ENCODE measurements at regions not wholly inside any gene's neighbourhood (a gene's known extent, or its start where the extent isn't known, plus 50 kb on each side); places are given as distances from the start of the nearest gene placed in this dataset.

DNA sequence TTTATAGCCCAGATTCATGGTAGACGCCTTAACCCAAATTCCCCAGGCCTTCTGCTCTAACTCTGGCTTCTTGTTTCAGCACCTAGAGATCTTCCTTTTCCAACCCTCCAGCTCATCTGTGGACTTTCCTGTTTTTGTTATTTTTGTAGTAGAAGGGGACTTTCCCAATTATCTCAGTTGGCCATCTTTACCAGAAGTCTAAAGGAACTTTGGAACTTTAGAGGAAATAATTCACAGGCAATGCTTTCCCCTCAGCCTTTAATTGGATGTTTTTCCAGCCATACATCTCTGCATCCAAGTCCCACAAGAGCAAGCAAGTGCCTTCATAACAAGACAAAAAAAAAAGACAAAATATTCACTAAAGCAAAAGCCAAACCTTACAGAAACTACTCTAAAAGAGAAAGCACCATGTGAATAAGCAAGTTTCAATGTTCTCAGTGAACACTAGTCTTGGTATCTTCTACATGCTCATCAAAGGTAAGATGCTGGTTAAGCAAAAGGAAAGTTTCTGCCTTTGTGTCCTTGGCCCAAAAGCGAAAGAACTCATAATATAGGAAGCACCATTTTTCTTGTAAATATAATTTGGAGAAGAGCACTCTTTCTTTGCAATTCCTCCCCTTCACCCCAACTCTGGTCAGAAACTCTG is 377.3 kb downstream of the SETD4 start:
- no peak for DNase-seq

DNA sequence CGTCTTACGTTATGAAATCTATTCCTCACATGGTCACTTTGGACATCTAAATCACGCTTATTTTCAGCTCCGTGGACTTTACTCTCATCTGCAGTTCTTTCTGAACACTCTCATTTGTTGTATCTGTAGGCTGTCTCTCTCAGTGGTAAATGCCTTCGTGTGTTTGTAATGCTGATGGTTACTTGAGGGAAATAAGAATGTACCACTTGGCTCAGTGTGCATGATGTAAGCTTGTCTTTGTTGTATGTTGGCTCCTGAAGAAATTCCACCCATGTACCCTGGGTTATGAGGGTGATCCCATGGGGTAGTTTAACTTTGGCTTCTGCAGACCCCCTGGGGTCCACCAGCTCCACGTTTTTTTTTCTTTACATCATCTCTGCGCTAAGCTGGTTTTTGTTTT is 378.4 kb downstream of the SETD4 start:
- no peak for DNase-seq

DNA sequence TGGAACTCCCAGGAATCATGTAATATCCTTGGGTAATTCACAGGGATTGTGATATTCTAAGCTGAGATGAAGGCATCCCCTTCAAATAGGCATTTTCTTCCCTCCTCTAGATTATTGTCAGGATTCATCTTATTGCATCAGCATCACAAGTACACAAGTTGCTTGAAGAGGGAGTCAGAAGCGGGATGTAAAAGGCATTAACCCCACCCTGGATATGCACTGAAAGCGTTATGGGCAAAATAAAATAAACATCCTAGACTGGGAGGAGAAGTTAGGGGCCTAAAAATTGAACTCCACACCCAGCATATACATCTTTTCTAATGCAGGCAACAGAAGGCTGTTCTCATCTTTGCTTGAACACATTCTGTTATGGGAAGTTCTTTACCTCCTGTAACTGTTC is 381.2 kb downstream of the SETD4 start:
- no peak for DNase-seq

DNA sequence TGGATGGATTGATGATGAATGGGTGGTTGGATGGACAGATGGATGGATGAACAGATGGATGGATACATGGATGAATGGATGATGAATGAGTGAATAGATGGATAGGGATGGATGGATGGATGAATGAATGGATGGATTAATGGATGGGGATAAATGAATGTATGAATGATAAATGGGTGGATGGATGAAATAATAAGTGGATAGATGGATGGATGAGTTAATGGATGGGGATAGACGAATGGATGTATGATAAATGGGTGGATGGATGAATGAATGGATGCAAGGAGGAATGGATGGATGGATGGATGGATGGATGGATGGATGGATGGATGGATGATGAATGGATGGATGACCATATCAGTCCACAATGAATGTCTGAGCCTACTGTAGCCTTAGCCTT is 381.9 kb downstream of the SETD4 start:
- no peak for DNase-seq

DNA sequence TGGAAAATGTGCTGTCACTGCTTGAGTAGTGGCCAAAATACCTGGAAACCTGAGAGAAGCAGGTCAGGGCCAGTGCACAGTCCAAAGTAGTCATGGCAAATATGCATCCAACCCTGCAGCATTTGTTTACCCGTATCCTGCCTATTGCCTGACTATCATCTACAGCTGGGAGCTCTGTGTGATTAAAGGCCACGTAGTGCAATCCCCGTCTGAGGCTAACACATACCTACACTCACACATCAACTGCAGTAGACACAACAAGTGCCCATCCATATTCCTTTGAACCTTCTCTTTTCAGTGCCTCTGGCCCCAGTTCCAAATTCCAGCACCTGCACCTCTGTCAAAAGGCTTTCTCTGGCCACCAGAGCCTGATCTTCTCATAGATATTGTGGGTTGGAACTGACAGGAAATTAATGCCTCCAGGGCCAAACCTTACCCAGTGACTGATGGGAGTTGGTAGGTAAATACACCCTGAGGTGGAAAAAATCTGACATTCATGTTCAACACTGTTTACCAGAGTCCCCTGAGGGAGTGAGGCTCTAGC is 383.0 kb downstream of the SETD4 start:
- DNase-seq = no peak

DNA sequence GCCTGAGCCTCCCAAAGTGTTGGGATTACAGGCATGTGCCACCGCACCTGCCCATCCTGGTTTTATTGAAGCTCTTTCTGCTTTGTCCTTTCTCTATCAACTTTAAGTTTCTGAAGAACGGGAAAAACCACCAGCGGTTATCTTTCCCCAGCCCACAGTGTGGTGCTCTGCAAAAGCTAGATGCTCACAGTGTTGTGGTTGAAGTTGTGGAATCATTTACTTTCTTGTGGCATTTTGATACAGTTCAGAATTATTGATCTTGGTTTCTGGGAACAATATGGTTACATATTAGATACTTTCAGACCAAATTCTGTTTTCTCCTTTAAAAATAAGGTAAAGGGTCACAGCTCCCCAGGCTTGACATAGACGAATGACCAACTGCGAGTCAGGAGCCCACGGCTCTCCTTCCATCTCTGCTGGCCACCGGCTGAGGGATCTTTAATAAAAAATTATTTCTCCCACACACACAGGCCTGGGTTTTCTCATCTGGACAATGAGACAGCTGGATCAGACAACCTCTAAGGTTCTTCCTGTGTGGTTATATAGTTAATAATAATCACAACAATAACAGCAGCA is 385.3 kb downstream of the SETD4 start:
- no peak for DNase-seq

DNA sequence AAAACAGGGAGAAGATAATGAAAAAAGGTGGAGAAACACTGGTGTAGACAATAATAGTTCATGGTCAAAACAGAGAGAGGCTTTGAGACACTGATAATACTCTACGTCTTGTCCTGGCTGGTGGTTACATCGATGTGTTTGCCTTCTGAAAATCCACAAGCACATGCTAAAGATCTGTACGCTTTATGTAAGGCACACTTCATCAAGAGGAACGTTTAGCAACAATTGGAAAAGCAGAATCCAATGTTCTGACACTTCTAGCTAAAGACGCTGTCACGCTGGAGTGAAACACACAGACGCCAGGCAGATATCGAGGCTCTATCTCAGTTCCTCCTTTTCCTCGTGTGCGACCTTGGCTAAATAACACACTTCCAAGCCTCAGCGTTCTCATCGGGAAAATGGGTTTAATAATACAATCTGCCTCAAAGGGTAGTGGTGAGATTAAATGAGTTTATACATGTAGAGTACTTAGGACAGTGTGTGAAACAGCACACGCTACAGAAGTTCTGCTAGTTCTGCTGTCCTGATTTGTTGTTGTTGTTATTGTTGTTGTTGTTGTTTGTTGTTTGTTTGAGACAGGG is 386.1 kb downstream of the SETD4 start:
- DNase-seq = no peak

DNA sequence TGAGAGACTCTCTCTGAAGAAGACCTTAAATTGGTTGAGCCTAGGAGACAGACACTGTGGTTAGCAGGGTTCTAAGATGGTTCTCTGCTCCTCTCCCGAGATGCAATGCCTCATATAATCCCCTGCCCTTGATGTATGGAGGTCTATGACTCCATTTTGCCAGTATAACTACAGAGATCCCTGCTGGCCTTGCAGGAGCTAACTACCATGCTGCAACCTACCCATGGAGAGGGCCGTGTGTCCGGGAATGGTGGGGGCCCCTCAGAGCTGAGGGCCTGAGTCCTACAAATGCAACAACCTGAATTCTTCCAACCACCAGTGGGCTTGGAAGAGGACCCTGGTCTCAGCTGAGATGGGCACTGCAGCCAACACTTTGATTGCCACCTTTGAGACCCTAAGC is 388.0 kb downstream of the SETD4 start:
- DNase-seq = no peak

DNA sequence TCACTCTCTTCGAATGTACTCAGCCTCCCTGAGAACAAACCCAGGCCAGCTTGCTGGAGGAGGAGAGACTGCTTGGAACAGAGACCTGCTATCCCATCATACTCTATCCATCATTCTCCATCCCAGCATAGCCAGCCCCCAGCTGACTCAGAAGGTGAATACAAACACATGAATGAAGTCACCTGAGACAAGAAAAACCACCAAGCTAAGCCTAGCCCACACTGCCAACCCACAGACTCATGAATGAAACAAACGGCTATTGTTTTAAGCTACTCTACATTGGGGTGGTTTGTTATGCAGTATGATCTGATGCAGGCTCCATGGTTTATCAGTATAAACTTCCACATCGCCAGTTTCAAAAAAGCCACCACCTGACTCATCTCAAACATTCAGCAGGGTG is 395.6 kb downstream of the SETD4 start:
- no peak for DNase-seq

DNA sequence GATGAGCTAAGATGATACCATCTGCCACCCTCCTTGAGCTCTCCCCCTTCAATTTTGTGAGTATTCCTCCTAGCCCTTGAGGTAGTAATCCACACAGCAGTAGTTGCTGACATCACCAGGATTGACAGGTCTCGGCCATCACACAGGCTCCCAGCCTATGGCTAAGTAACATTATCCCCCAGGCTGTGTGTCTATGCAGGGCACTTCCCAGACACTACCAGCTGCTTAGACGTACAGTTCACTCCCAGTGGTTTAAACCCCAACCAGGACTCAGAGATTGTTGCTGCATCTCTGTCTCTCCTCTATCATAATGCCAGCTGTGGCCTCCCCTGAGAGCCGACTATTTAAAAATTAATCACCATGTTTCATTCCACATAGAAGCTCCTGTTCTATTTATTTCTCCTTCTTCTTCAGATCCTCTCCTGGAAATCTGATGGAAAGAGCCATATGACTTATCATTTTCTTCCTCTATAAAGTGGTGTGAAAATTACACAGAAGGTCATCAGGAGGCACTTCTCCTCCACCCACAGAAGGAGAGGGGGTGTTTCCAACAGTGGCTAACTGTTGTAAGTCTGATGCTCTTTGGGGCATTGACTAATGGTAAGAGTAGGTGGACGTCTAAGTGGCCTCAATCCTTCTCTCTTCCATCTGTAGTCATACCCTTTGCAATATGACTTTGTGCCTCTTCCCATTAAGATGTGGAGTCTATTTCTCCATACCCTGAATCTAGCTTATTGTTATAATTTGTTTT is 396.3 kb downstream of the SETD4 start:
- DNase-seq = no peak

DNA sequence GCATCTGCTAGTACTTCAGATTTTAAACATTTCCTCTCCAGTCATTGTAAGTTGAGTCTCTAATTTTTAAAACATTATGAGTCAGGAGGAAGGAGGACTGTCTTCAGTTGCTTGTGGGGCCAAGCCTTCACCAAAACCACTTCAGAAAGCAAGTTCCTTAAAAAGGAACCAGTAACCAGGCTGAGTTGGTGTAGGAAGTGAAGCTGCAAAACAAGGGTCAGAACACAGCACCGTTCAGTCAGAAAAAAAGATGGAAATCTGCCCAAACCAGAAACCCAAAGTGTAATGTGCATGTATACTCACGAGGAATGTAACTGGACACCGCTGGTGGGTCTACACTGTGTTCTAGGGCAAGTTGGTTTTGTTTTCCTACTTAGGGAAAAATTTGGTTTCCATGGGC is 402.1 kb downstream of the SETD4 start:
- no peak for DNase-seq

DNA sequence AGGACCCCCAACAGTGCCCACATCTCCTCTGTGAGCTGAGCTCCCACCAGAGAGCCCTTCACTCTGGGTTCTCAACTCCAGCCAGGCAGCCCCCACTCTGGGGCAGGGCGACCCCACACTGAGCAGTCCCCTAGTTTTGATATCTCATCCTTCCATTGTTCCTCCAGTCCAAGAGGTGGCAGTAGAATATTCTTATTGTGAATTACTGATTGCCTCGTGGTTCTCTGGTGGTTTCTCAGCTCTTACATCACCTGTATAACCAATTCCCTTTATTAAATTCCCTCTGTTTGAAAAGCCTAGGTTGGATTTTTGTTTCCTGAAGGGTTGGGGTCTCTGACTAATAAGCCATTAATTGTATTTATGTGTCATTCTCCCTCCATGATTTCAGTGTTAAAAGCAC is 407.5 kb downstream of the SETD4 start:
- no peak for DNase-seq

DNA sequence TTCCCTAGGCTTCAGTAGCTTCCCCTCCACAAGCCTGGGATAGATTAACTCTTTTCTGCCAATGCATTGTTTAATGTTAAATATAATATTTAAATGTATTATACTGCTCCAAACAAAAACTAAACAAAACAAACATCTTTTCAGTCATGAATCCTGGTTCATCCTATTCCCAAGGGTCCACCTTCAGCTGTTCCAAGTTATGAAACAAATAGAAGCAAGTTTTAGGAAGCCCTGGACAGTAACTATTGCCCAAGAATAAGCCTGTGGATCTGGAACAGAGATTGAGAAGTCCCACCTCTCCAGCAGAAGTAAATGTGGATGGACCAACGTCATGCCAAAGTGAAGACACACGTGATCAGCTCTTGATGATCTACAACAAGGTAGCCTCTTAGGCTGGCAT is 408.1 kb downstream of the SETD4 start:
- DNase-seq = no peak

DNA sequence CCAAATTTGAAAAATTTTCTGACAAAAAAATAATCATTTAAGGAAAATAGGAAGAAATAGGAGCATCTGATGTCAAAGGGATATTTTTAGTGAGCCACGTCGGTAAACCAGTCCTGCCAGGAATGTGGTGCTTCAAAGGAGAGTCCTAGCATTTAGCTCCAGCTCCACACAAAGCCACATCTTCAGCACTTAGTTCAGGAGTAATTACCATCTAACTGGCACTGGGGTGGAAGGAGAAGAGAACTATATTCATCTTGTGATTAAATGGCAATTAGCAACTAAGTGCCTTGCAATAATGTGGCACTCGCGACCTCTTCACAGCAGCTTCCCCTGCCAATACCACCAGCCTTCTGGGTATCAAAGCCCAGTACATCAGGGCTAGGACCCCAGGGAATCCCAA is 409.1 kb downstream of the SETD4 start:
- no peak for DNase-seq

DNA sequence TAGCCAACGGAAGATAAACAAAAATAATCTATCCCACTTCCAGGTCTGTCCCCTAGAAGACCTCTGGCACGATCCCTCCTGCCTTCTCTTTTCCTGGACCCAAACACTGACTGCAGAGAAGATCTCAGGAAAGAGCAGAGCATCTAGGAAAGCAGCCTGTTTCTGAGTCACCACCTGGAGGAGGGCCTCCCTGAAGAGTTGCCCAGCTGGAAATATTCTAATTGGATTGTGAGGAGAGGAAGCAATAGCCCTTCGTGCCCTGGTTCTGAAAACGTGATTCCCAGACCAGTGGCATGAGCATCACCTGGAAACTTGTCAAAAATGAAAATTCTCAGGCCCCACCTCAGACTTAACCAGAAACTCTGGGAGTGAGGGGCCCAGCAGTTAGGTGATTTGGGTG is 411.1 kb downstream of the SETD4 start:
- DNase-seq = no peak

DNA sequence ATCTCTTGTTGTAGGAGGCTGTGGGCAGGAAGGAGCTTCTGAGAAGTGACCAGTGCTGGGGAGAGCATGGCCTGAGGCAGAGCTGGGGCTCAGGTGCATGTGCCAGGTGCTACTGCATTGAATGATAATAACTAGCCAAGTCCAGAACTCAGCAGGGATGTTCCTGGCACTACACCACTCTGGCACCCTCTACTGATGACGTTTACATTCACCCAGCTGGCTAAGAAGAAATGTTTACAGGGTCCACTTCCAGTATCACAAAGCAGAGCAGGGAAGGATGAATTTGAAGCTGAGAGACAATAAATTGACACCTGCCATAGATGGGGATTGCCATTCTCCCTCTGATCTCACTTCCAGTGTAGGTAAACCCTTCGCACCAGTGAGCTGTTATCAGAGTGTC is 411.8 kb downstream of the SETD4 start:
- no peak for DNase-seq

DNA sequence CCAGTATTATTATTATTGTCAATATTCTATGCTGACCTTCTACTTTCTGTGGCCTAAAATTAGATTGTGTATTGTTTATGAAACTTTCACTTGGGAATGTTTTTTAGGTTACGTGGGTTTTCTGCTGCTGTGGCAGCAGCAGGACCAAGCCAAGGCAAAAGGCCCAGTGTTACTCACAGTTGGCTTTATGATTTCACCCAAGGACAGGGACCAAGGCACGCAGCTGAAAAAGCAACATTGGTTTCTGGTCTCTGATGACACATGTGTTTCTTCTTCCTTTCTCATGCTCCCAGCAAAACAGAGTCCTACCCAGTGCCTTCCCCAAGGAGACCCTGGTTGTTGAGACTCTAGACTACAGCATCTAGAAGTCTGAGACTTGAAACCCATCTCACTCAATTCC is 413.7 kb downstream of the SETD4 start:
- DNase-seq = no peak

DNA sequence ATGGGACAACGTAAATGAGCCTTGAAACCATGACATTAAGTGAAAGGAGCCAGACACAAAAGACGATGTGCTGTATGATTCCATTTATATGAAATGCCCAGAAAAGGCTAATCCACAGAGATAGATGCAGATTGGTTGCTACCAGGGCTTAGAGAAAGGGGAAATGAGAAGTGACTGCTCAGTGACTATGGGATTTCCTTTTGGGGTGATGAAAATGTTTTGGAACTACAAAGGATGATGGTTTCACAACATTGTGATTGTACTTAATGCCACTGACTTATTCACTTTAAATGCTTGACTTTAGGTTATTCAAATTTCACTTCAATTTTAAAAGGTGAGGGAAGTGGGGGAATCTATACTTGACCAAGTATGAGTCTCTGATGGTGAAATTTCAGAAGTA is 414.3 kb downstream of the SETD4 start:
- no peak for DNase-seq

DNA sequence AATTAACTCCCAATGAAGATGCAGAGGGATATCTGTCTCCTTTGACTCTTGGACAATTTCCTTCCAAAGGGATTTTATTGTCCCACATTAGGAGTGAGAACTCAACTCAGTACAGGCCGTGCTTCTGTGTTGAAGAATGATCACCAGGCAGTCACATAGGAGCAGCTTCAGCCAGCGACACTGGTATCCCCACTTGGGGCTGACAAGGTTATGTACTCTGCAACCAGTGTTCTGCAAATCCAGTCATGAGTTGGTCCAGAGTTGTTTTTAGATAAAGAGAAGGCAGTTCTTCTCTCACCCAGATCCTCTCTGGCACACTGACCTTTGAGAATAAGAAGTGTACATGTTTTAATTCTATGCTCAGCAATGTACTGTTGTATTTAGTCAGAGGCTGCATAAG is 415.8 kb downstream of the SETD4 start:
- DNase-seq = no peak

DNA sequence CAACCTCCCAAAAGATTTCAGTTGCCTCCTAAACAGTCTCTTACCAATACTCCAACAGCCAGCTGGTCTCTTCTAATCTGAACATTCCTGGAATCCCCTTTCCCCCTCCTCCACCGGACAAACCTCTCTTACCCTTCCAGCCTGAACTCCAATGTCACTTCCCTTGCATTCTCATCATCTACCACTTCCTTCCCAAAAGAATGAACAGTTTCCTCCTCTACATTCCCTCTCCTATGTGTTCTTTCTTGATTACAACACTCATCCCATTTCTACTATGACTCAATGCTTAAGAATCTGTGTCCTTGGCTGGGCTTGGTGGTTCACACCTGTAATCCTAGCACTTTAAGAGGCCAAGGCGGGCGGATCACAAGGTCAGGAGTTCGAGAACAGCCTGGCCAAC is 417.1 kb downstream of the SETD4 start:
- DNase-seq = no peak

DNA sequence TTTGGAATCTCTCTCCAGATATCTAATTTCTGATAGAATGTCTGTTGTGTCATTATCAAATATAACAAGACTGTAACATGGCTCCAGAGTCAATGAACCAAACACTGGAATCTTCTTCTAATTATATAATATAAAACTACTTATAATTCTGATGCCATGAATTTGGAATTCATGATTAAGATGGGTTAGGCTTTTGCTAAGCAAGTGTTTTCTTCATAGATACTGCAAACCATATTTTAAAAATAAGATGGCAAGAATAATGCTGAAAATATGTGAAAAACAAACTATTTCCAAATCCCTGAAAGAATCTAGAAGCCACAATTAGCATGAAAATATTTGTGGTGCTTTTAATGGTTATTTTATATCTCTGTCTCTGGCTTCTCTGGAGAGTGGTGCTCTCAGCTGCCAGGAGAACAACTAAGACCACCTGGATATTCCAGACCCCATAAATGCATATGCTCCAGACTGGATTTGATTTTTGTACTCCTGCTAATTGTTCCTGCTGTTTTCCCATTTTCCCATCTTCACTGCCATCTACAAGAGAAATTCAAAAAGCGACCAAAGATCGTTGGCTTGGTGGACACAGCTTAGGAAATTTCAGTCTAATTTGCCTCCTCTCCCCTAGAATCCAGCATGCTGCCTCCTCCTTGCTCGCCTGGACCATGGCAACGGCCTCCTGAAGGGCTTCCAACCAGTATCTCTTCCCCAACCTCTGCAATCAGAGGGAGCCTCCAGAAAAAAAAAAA is 418.9 kb downstream of the SETD4 start:
- no peak for DNase-seq

DNA sequence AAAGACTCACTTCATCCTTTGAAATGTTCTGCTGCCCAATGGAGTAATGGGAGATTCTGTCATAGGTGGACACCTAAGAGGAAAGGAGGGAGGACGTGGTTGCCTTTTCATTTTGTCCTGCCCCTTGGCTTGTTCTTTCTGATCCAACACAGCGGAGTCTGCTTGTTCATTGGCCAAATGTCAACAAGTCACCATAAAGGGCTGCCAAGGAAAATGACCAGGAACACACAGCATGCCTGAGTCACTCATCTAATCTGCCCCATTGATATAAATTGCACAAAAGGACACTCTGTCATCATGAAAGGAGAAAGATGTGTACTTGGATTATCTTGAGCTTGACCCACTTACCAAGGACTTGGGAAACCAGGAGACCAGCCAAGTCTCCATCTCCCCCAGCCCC is 422.9 kb downstream of the SETD4 start:
- no peak for DNase-seq

DNA sequence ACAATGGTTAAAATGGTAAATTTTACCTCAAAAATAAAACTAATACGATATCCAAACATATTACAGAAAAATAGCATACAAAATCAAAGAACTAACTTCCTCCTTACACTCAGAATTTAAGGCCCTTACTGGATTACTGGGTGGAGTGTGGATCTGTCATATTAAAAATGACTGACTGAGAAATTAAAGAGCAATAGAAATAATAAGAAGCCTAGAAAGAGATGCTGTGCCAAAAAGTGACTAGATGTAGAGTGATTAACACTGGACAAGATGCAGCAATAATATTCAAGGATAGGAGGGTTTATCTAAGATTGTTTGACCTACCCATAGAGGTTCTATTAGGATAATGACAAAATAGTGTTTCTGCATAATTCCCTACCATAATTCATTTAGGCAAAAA is 424.3 kb downstream of the SETD4 start:
- no peak for DNase-seq

Measured in DMS 273 treated with DMSO at 0.1 percent for 48 hours (cell line).